GM12864 (cell line): ENCODE measurements at regions not wholly inside any gene's neighbourhood (a gene's known extent, or its start where the extent isn't known, plus 50 kb on each side); places are given as distances from the start of the nearest gene placed in this dataset.
"Not testable (repeated sequence)": the region's sequence is repeated elsewhere in the genome, so short reads cannot be mapped to it uniquely, and the experiment has no call there.

Experiments
- DNase-seq: peaks from one replicate; pipeline ENCODE4 v3.0.0-alpha.2; 2011; ENCODE audit warnings: low read depth
- H3K4me3 ChIP-seq: 2 replicates; pipeline ENCODE4 v1.5.1; 2011; ENCODE audit warnings: mild to moderate bottlenecking, low read depth, low read length, control low read depth
- TF ChIP-seq, protein P1 (sequence below): IDR thresholded peaks from 2 replicates; pipeline ENCODE4 v1.5.1; 2011; ENCODE audit warnings: low read depth, mild to moderate bottlenecking, moderate library complexity, low read length, control low read depth, inconsistent platforms; ENCODE audit errors: missing control alignments

DNA sequence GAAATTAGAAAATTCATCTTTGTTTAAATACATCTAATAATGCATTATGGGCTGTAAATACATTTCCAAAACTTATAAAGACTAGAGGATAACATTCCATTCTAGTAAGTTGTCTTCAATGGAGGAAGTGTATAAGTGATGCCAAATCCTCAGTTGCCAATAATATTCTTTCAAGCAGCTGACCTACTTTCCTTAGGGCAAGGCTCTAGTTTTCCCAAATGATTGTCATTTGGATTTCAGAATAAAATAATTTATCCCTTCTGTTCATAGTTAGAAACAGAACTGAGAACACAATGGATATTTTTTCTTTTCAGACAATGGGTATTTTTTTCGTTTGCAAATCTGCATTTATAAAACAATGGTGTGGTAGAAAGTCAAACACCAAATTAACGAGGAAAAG is 354.9 kb upstream of the ADAMTS5 start:
- no peak for DNase-seq
- TF ChIP-seq, protein P1, sequence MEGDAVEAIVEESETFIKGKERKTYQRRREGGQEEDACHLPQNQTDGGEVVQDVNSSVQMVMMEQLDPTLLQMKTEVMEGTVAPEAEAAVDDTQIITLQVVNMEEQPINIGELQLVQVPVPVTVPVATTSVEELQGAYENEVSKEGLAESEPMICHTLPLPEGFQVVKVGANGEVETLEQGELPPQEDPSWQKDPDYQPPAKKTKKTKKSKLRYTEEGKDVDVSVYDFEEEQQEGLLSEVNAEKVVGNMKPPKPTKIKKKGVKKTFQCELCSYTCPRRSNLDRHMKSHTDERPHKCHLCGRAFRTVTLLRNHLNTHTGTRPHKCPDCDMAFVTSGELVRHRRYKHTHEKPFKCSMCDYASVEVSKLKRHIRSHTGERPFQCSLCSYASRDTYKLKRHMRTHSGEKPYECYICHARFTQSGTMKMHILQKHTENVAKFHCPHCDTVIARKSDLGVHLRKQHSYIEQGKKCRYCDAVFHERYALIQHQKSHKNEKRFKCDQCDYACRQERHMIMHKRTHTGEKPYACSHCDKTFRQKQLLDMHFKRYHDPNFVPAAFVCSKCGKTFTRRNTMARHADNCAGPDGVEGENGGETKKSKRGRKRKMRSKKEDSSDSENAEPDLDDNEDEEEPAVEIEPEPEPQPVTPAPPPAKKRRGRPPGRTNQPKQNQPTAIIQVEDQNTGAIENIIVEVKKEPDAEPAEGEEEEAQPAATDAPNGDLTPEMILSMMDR = no peak
- H3K4me3 ChIP-seq = no peak overlapping the region

DNA sequence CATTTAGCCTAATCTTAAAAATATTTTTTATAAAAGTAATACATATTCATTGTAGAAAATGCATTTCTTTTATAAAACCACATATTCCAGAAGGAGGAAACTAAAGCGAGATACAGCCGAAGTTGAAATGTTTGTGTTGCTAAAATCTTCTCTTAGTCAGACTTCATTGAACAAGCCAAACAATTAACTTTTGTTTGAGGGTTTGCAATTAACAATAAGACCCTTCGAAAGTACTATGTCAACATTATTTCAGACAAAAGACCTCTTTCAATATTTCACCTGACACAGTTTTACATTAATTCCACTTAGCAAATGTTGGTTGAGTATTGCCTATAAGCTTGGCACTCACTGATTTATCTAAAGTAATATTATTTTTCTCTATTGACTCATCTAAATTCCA is 354.0 kb upstream of the ADAMTS5 start:
- TF ChIP-seq, protein P1 = no peak
- no peak overlapping the region for H3K4me3 ChIP-seq
- no peak for DNase-seq

DNA sequence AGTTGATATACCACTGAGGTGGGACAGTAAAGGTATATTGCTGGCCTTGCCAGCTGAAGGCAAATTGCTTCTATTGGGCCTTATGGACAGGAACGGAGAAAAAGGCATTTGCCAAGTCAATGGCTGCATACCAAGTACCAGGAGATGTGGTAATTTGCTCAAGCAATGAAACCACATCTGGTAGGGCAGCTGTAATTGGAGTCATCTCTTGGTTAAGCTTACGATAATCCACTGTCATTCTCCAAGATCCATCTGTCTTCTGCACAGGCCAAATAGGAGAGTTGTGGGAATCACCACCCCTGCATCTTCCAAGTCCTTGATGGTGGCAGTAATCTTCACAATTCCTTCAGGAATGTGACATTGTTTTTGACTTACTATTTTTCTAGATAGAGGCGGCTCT is 350.7 kb upstream of the ADAMTS5 start:
- DNase-seq, H3K4me3 ChIP-seq: not testable (repeated sequence)

DNA sequence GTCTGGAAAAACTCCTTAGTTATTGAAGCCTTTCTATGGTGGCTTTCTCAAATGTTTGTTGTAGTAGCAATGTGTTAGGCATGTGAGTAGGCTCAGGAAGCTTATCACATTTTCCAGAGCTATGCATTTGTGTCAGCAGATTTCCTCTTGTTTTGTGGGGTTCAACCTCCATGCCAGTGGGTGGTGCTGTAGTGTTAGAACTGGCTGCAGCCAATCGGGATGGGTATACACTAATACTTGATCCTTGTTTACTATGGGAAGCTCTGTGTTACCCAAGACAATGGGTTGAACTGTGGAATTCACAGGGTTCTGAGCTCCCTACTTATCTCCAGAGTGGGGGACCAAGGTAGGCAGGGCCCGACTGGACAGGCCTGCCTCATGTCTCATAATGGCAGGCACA is 348.5 kb upstream of the ADAMTS5 start:
- TF ChIP-seq, protein P1 = no peak
- no peak overlapping the region for H3K4me3 ChIP-seq
- DNase-seq = no peak

DNA sequence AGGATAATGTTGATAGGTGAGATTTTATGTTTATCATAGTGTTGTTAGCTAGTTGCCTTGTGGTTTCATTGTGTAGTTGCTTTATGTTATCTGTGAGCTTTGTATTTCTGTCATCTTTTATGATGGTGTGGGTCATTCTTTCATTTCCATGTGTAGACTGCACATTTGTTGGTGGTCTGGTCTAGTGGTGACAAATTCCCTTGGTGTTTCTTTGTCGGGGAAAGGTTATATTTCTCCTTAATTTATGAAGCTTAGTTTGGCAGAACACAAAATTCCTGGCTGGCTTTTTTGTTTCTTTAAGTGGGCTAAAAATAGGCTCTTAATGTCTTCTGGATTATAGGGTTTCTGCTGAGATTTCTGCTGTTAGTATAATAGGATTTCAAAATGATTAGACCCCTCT is 347.2 kb upstream of the ADAMTS5 start:
- TF ChIP-seq, protein P1 = no peak
- DNase-seq = no peak
- no peak overlapping the region for H3K4me3 ChIP-seq

DNA sequence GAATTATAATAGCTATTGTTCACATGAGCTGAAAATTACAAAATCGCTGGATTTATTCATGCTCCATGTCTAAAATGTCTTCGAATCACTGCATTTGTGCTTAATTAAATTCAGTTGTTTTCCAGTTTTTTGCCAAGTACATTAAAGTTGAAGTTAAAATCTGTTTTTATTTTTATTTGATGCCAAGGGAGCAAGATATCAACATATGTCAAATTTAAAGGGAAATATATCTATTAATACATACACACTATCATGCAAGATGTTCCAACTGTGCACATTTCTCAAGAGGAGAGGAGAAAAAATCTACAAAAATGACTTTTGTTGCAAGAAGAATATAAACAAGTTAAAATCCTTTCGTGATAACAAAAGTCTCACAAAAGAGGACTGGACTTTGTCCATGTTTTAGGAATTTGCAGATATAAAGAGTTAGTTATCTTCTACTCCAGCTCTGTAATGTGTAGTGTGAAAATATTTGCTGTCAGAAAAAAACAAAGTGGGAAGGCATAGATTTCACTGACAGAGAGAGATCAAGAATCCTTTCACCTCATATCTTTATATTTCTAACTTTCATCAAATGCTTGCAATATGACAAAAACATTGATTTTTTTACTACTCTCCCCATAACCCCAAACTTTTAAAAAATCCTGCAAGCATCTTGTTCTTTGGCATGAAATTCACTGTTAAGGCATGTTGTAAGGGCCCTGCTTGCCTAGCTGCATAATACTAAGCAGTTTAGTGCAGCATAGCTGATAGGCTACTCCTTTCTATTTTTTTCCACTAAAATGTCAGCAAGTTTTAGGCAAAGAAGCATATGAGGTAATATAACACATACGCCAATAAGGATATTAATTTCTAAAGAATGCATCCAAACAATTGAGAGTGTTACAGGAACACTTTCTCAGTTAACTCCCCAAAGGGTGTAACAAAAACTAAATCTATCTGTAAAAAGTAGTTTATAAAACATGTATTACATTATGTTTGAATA is 340.2 kb upstream of the ADAMTS5 start:
- no peak for DNase-seq
- TF ChIP-seq, protein P1 = no peak
- H3K4me3 ChIP-seq = no peak overlapping the region

DNA sequence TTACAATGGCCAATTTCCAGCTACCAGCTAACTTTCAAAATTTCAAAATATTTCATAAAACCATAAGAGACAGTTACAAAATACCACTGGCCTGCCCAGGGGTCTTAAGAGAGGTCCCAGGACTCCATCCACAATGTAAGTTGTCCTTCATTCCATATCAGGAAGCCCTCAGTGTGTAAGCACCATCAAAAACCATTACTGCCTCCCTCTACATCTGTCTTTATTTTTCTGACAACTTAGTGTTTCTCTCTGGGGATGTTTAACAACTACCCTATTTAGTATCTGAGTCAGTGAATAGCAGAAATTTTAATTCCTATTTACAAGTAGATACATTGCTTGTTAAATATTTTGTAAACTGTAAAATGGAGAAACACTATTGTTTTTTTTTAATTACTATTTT is 339.3 kb upstream of the ADAMTS5 start:
- DNase-seq = no peak
- TF ChIP-seq, protein P1 = no peak
- no peak overlapping the region for H3K4me3 ChIP-seq
